Skeletal muscle satellite cell (primary cell): ENCODE measurements at regions not wholly inside any gene's neighbourhood (a gene's known extent, or its start where the extent isn't known, plus 50 kb on each side); places are given as distances from the start of the nearest gene placed in this dataset.
"Not testable (repeated sequence)": the region's sequence is repeated elsewhere in the genome, so short reads cannot be mapped to it uniquely, and the experiment has no call there.

ENCODE experiments used
- H3K27me3 ChIP-seq: 2 replicates; pipeline ENCODE4 v1.7.0; 2013; ENCODE audit warnings: low read length; ENCODE audit not compliant: control insufficient read depth, insufficient read depth
- H3K36me3 ChIP-seq: 2 replicates; pipeline ENCODE4 v1.7.0; 2013; ENCODE audit warnings: mild to moderate bottlenecking, control low read depth, low read length; ENCODE audit not compliant: insufficient read depth
- H3K4me1 ChIP-seq: 2 replicates; pipeline ENCODE4 v1.7.0; 2013; ENCODE audit warnings: low read length; ENCODE audit not compliant: control insufficient read depth, insufficient read depth
- H3K4me2 ChIP-seq: 2 replicates; pipeline ENCODE4 v1.7.0; 2013; ENCODE audit warnings: mild to moderate bottlenecking, low read length
- H3K4me3 ChIP-seq: 2 replicates; pipeline ENCODE4 v1.7.0; 2013; ENCODE audit warnings: low read length
- H3K9ac ChIP-seq: 2 replicates; pipeline ENCODE4 v1.7.0; 2013; ENCODE audit warnings: mild to moderate bottlenecking, low read depth, low read length, moderate library complexity
- H3K9me3 ChIP-seq: replicated peaks from 2 replicates; pipeline ENCODE4 v1.7.0; 2013; ENCODE audit warnings: mild to moderate bottlenecking, control low read depth, low read length

- no peak overlapping the region for H3K9ac ChIP-seq
- no peak overlapping the region for H3K4me3 ChIP-seq
- no peaks in the 10 kb centered on the region for H3K9me3 ChIP-seq
- no peak overlapping the region for H3K4me2 ChIP-seq
- H3K27me3 ChIP-seq, result no peaks in the 10 kb centered on the region
- H3K36me3 ChIP-seq, result no peaks in the 10 kb centered on the region
- H3K4me1 ChIP-seq, result no peaks in the 10 kb centered on the region
These were observed 196.0 kb upstream of the FZD8 start for GRCh38 chr10:35838054-35838453.

DNA sequence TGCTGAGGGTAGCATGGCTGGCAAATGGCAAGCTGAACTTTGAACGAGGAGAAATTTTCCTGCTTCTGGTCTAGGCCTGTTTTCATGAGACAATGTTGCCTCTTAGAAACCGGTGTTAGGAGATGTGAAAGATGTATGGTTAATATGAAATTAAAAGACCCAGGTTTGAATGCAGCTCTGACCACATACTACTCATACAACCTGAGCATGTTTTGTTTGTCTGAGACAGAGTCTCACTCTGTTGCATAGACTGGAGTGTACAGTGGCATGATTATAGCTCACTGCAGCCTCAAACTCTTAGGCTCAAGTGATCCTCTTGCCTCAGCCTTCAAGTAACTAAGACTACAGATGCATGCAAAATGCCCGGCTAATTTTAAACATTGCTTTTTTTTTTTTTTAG is 193.4 kb upstream of the FZD8 start:
- Histone ChIP-seq H3K9me3 (no peaks in the 10 kb centered on the region), H3K4me3 (no peak overlapping the region), H3K4me1 (no peaks in the 10 kb centered on the region), H3K4me2 (no peak overlapping the region), H3K9ac (no peak overlapping the region), H3K36me3 (no peaks in the 10 kb centered on the region), H3K27me3 (no peaks in the 10 kb centered on the region)

DNA sequence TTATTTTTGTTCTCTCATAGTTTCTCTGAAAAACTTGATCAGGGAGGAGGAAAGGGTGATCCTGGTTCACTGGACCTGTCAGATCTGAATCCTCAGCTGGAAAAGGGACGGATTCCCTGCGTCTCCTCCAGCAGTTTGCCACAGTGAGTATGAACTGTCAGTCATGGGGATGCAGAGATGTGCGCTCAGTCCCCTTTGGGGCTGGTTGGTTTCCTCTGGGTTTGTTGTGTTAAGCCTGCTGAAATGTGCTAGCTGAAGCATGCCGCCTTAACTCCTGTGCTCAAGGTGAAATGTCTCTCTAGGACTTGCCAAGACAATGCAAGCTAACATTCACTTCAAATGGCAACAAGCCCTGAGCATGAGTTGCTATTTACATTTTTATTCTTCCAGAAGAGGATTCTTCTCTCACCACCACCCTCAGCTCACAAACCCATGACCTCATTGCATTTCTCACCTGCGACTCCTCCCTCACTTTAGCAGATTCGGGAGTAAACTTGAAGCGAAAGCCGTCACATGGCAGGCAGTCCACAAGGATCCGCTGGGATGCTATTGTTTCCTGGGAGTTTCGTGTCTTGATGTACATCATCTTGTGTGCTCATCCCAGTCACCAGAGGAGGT is 192.9 kb upstream of the FZD8 start:
- no peak overlapping the region for H3K9ac ChIP-seq
- no peak overlapping the region for H3K4me2 ChIP-seq
- no peaks in the 10 kb centered on the region for H3K4me1 ChIP-seq
- no peaks in the 10 kb centered on the region for H3K36me3 ChIP-seq
- H3K9me3 ChIP-seq, result no peaks in the 10 kb centered on the region
- no peaks in the 10 kb centered on the region for H3K27me3 ChIP-seq
- no peak overlapping the region for H3K4me3 ChIP-seq

DNA sequence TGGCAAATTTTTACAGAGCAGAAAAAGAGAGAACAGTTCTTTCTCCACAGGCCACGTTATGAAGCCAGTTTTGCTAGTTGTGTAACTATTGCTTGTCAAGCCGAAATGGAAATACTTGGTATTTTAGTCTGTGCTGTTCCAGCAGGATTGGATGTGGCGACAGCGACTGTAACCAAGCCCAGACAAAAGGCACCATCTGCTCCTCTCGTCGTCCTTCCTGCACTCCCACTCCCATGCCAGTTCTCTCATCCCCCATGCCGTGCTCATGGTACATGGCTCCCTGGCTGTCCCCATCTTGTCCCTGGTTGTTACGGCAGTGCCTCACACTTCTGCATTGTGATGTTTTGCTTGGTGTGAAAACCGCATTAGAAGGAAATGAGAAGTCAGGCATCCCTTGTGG is 185.7 kb upstream of the FZD8 start:
- Histone ChIP-seq H3K27me3 (no peaks in the 10 kb centered on the region), H3K4me3 (no peak overlapping the region), H3K36me3 (no peaks in the 10 kb centered on the region), H3K9me3 (no peaks in the 10 kb centered on the region), H3K4me1 (no peaks in the 10 kb centered on the region), H3K9ac (no peak overlapping the region), H3K4me2 (no peak overlapping the region)

GRCh38 chr10:35824704-35825103 is 182.6 kb upstream of the FZD8 start:
- no peak overlapping the region for H3K4me3 ChIP-seq

DNA sequence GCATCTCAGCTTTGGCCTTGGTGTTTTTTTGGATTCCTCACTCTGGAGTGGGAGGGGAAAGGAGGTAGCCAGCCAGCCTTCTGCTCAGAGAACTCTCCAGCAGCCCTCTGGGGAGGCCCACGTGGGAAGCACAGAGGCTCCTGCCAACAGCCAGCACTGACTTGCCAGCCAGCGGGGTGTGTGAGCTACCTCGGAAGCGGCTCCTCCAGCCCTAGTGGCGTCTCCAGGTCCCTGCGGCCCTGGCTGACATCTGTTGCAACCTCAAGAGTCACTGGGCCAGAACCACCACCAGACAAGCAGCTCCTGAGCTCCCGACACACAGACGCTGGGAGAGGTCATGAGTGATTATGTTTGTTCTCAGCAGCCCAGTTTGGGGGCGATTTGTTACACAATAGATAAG is 180.2 kb upstream of the FZD8 start:
- Histone ChIP-seq H3K36me3 (no peaks in the 10 kb centered on the region), H3K4me1 (no peaks in the 10 kb centered on the region), H3K9ac (no peak overlapping the region), H3K9me3 (no peaks in the 10 kb centered on the region), H3K4me3 (no peak overlapping the region), H3K27me3 (peaks cover 7% of the 10 kb centered on the region), H3K4me2 (no peak overlapping the region)

More at GRCh38 chr10:35824704-35825103, 182.6 kb upstream of the FZD8 start:
- Histone ChIP-seq H3K9ac (no peak overlapping the region), H3K9me3 (no peaks in the 10 kb centered on the region), H3K4me1 (no peaks in the 10 kb centered on the region), H3K27me3 (no peaks in the 10 kb centered on the region), H3K4me2 (no peak overlapping the region), H3K36me3 (no peaks in the 10 kb centered on the region)

DNA sequence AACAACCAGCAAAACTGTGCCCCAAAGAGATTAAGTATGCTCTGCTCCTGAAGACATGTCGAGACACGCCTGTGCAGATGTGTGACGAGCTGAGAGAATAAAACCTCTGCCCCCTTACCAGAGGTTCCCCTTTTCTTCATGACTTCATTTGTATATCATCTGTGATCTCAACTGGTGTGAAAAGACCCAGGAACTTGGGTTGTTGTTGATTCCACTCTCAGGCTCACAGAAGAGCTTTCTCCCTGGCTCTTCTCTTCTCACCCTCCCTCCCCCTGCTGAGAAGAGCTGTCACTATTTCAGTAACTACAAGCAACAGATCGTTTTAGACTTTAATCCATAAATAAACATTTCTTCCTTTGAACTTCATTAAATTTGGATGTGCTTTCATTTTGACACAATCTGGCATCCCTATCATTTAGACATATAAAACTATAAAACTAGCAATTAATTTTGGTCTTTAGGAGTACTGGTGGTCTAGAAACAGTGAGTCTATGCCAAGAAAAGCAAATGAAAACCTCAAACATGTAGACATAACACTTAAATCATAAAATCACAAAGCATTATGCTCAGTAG is 179.3 kb upstream of the FZD8 start:
- Histone ChIP-seq H3K4me1 (no peaks in the 10 kb centered on the region), H3K27me3 (peaks cover 7% of the 10 kb centered on the region), H3K9ac (no peak overlapping the region), H3K4me3 (no peak overlapping the region), H3K4me2 (no peak overlapping the region), H3K9me3 (no peaks in the 10 kb centered on the region), H3K36me3 (no peaks in the 10 kb centered on the region)

- no peaks in the 10 kb centered on the region for H3K9me3 ChIP-seq
- H3K4me1 ChIP-seq, result no peaks in the 10 kb centered on the region
- no peak overlapping the region for H3K4me3 ChIP-seq
- no peaks in the 10 kb centered on the region for H3K36me3 ChIP-seq
- H3K9ac ChIP-seq, result no peak overlapping the region
- no peak overlapping the region for H3K4me2 ChIP-seq
- peaks cover 7% of the 10 kb centered on the region for H3K27me3 ChIP-seq
These were observed 177.6 kb upstream of the FZD8 start for GRCh38 chr10:35819736-35820135.

GRCh38 chr10:35819011-35819410 is 176.9 kb upstream of the FZD8 start:
- Histone ChIP-seq H3K9ac (no peak overlapping the region), H3K4me3 (no peak overlapping the region), H3K9me3 (no peaks in the 10 kb centered on the region), H3K4me1 (no peaks in the 10 kb centered on the region), H3K27me3 (peaks cover 7% of the 10 kb centered on the region), H3K4me2 (no peak overlapping the region), H3K36me3 (no peaks in the 10 kb centered on the region)

- not testable (repeated sequence) for H3K27me3 ChIP-seq, H3K9me3 ChIP-seq, H3K36me3 ChIP-seq, H3K4me2 ChIP-seq, H3K9ac ChIP-seq, H3K4me1 ChIP-seq, H3K4me3 ChIP-seq
These were observed 175.0 kb upstream of the FZD8 start for GRCh38 chr10:35817109-35817508.

DNA sequence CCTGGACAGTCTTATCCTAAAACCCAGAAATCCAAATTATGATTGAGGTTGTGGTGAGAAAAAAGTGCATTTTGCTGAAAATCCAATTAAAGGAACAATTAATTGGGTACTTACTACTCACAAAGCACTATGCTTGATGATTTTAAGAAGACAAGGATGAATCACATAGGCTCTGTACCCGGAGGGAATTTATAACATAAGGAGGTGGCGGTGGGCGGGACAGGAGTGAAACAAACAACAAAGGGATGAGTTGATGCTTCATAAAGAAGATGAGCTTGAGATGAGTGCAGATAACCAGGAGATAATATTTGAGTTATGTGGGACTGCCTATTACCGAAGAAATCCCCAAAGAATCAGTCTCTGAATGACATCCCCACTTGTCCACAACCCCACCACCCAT is 171.1 kb upstream of the FZD8 start:
- H3K36me3 ChIP-seq, result no peaks in the 10 kb centered on the region
- no peak overlapping the region for H3K4me2 ChIP-seq
- no peaks in the 10 kb centered on the region for H3K4me1 ChIP-seq
- no peak overlapping the region for H3K9ac ChIP-seq
- H3K4me3 ChIP-seq, result no peak overlapping the region
- no peaks in the 10 kb centered on the region for H3K27me3 ChIP-seq
- no peaks in the 10 kb centered on the region for H3K9me3 ChIP-seq

GRCh38 chr10:35808344-35808743 is 166.2 kb upstream of the FZD8 start:
- Histone ChIP-seq H3K4me1 (no peaks in the 10 kb centered on the region), H3K36me3 (no peaks in the 10 kb centered on the region), H3K27me3 (no peaks in the 10 kb centered on the region), H3K4me2 (no peak overlapping the region), H3K4me3 (no peak overlapping the region), H3K9me3 (no peaks in the 10 kb centered on the region), H3K9ac (no peak overlapping the region)
